K562 (cell line): ENCODE measurements at regions not wholly inside any gene's neighbourhood (a gene's known extent, or its start where the extent isn't known, plus 50 kb on each side); places are given as distances from the start of the nearest gene placed in this dataset.
"Not testable (repeated sequence)": the region's sequence is repeated elsewhere in the genome, so short reads cannot be mapped to it uniquely, and the experiment has no call there.

Experiments used
- ATAC-seq: fragments of 200-7000 bp; cut with Tn5 transposase; 3 replicates; pipeline ENCODE4 v1.9.1; 2020; ENCODE audit warnings: moderate library complexity
- BruUV-seq: library from RNA; stranded (reverse); fragments of 400-500 nt; replicated peaks from 2 replicates; lab custom pipeline; 2021; lab: Mats Ljungman, UMichigan
- CTCF ChIA-PET: fragments of 300-600 bp; formaldehyde crosslinking; extraction: SDS; loops from one replicate; lab custom pipeline; 2021; ENCODE audit warnings: low intra/inter-chr PET ratio; lab: Yijun Ruan, JAX
- POLR2A ChIA-PET: fragments of 300-600, 350-650 bp; sonication (Branson Sonifier 250); formaldehyde crosslinking; extraction: SDS; loops from one replicate; lab custom pipeline; 2021; ENCODE audit warnings: antibody characterized with exemption, inconsistent platforms; lab: Yijun Ruan, JAX
- DNase-seq, 4 experiments: peaks; one replicate each; pipeline versions ENCODE4 v3.0.0 to v3.0.0-alpha.2; 2011 to 2018; ENCODE audit warnings: low spot score in 3 of 4, mixed read lengths in 3 of 4; ENCODE audit errors: extremely low read depth in 1 of 4
- FAIRE-seq: peaks from 2 replicates; lab custom pipeline; 2011; peaks lifted over from hg19 to GRCh38; lab: Jason Lieb, UNC
- H2AFZ ChIP-seq: 2 replicates; pipeline ENCODE4 v1.6.0; 2011; ENCODE audit warnings: low read depth, low read length, control low read depth, inconsistent platforms
- H3K27ac ChIP-seq: fragments of 200-600 bp; 3 replicates; pipeline ENCODE4 v1.8.0; 2011; ENCODE audit warnings: low read depth, mild to moderate bottlenecking, control low read depth, inconsistent platforms, low read length, moderate library complexity, mixed read lengths; ENCODE audit errors: extremely low read depth
- H3K27me3 ChIP-seq, 2 experiments: fragments of 300-600 bp in 1 of 2; 2 replicates in 1 of 2; 3 replicates in 1 of 2; pipeline versions ENCODE4 v1.6.0 to v1.8.0; 2011; ENCODE audit warnings: inconsistent platforms in 2 of 2, low read length in 2 of 2, mild to moderate bottlenecking in 1 of 2, mixed read lengths in 1 of 2, moderate library complexity in 1 of 2; ENCODE audit not compliant: control insufficient read depth in 2 of 2, insufficient read depth in 2 of 2
- H3K36me3 ChIP-seq: fragments of 300-600 bp; 3 replicates; pipeline ENCODE4 v1.8.0; 2011; ENCODE audit warnings: mild to moderate bottlenecking, low read length, inconsistent platforms; ENCODE audit not compliant: control insufficient read depth, insufficient read depth
- H3K4me1 ChIP-seq, 2 experiments: fragments of 200-600 bp in 1 of 2; replicated peaks in 1 of 2; 2 replicates in 1 of 2; 3 replicates in 1 of 2; pipeline versions ENCODE4 v1.5.1 to v1.8.0; 2011; ENCODE audit warnings: inconsistent platforms in 2 of 2, low read length in 2 of 2, mild to moderate bottlenecking in 1 of 2, mixed read lengths in 1 of 2, moderate library complexity in 1 of 2; ENCODE audit not compliant: control insufficient read depth in 2 of 2, insufficient read depth in 2 of 2
- H3K4me2 ChIP-seq: 2 replicates; pipeline ENCODE4 v1.6.1; 2011; ENCODE audit warnings: low read length, control low read depth, inconsistent platforms, mixed read lengths; ENCODE audit not compliant: insufficient read depth
- H3K4me3 ChIP-seq: fragments of 200-600 bp; sonication (generic), shearing (Covaris generic); 2 replicates; pipeline ENCODE4 v1.5.1; 2016; ENCODE audit warnings: control low read depth, inconsistent platforms
- H3K79me2 ChIP-seq: fragments of 200-600 bp; 3 replicates; pipeline ENCODE4 v1.8.0; 2011; ENCODE audit warnings: low read length, inconsistent platforms; ENCODE audit not compliant: control insufficient read depth, insufficient read depth
- H3K9ac ChIP-seq, 2 experiments: 2 replicates each; pipeline versions ENCODE4 v1.6.0 to v1.6.1; 2011; ENCODE audit warnings: low read depth in 2 of 2, low read length in 2 of 2, control low read depth in 1 of 2, inconsistent platforms in 1 of 2, mild to moderate bottlenecking in 1 of 2, mixed read lengths in 1 of 2; ENCODE audit not compliant: insufficient read depth in 1 of 2
- H3K9me1 ChIP-seq: one replicate; pipeline ENCODE4 v1.6.0; 2011; ENCODE audit warnings: inconsistent platforms, mild to moderate bottlenecking, low read length, moderate library complexity; ENCODE audit not compliant: control insufficient read depth, insufficient read depth
- H3K9me3 ChIP-seq: replicated peaks from 2 replicates; pipeline ENCODE4 v1.5.1; 2011; ENCODE audit warnings: low read depth, low read length, inconsistent platforms; ENCODE audit not compliant: control insufficient read depth, insufficient read depth
- H4K20me1 ChIP-seq: replicated peaks from 2 replicates; pipeline ENCODE4 v1.6.1; 2011; ENCODE audit warnings: low read length, inconsistent platforms, mixed read lengths; ENCODE audit not compliant: control insufficient read depth, insufficient read depth
- RAD21 ChIP-seq, 2 experiments: fragments of 250-450 bp in 1 of 2; fragments of 450-650 bp in 1 of 2; sonication (Bioruptor Pico) in 1 of 2; formaldehyde crosslinking in 1 of 2; IDR thresholded peaks in 1 of 2; conservative IDR thresholded peaks in 1 of 2; 2 replicates each; pipeline versions ENCODE4 v1.4.0 to v1.8.0; 2020 to 2022; ENCODE audit warnings: mild to moderate bottlenecking in 2 of 2, moderate library complexity in 1 of 2
- RFX7 ChIP-seq: fragments of 250-450 bp; sonication (Bioruptor Pico); IDR thresholded peaks from 2 replicates; pipeline ENCODE4 v1.5.1; 2021; ENCODE audit warnings: mild to moderate bottlenecking
- WGBS: fragments of 100-300 bp; shearing (Covaris generic); methylation state at CpG from one replicate; pipeline ENCODE4 v1.1.6; 2016; ENCODE audit warnings: low coverage, mixed read lengths; ENCODE audit not compliant: insufficient coverage; ENCODE audit errors: missing lambda C conversion rate; 5-methylcytosine and 5-hydroxymethylcytosine counted together
- in situ Hi-C: fragments of 300-500 bp; cut with MboI; formaldehyde crosslinking; loops from 4 replicates; pipeline ENCODE4 v1.15.0; 2018; ENCODE audit warnings: inconsistent platforms, mixed read lengths
- intact Hi-C: fragments of 100-400 bp; cut with micrococcal nuclease; formaldehyde crosslinking; loops from 2 replicates; pipeline ENCODE4 v1.14.2; 2022
- TF ChIP-seq, protein P1 (sequence below), 3 experiments: IDR thresholded peaks in 2 of 3; conservative IDR thresholded peaks in 1 of 3; 2 replicates each; pipeline ENCODE4 v1.5.1; 2011 to 2012; ENCODE audit warnings: low read length in 3 of 3, mild to moderate bottlenecking in 3 of 3, control low read depth in 2 of 3, improper control_type of control experiment in 1 of 3, inconsistent platforms in 1 of 3, low read depth in 1 of 3, mixed read lengths in 1 of 3, moderate library complexity in 1 of 3; ENCODE audit not compliant: insufficient read depth in 2 of 3

DNA sequence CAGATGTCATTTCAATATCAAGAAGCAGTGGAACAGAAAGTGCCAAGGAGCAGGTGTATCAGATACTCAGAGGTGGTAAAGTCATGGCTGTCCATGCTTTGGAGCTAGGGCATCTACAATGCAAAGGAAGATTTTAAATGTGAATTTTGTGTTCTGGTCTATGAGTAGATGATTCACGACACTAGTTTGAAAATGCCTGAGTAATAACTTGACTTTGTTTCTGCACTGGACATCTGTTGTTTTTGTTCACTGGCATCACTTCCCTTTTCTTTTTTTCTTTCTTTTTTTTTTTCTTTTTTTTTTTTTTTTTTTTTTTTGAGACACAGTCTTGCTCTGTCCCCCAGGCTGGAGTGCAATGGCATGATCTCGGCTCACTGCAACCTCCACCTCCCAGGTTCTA, 460.7 kb upstream of the PAPPA start:
- H3K9me1 ChIP-seq, DNase-seq, H3K4me1 ChIP-seq, CTCF ChIA-PET, H4K20me1 ChIP-seq, BruUV-seq, intact Hi-C loops, H3K27me3 ChIP-seq, H3K27ac ChIP-seq, ATAC-seq, H3K4me2 ChIP-seq, H3K9ac ChIP-seq, H3K9me3 ChIP-seq, FAIRE-seq, H3K79me2 ChIP-seq, H3K36me3 ChIP-seq, H2AFZ ChIP-seq, POLR2A ChIA-PET, H3K4me3 ChIP-seq, in situ Hi-C loops: not testable (repeated sequence)
- 0% methylated on average over 1 of the region's 2 CpGs for WGBS

- TF ChIP-seq RFX7 (CRISPR knock-in tag) (no peak), RAD21 (CRISPR knock-in tag; conservative IDR thresholded peaks at IDR 0.05 in 1 of 2, IDR thresholded peaks at IDR 0.05 in 1 of 2) (0 out of 4 replicates have a peak, but pooled peaks of 1 of the 2 experiments have one; percentile 8)
- TF ChIP-seq, protein P1, sequence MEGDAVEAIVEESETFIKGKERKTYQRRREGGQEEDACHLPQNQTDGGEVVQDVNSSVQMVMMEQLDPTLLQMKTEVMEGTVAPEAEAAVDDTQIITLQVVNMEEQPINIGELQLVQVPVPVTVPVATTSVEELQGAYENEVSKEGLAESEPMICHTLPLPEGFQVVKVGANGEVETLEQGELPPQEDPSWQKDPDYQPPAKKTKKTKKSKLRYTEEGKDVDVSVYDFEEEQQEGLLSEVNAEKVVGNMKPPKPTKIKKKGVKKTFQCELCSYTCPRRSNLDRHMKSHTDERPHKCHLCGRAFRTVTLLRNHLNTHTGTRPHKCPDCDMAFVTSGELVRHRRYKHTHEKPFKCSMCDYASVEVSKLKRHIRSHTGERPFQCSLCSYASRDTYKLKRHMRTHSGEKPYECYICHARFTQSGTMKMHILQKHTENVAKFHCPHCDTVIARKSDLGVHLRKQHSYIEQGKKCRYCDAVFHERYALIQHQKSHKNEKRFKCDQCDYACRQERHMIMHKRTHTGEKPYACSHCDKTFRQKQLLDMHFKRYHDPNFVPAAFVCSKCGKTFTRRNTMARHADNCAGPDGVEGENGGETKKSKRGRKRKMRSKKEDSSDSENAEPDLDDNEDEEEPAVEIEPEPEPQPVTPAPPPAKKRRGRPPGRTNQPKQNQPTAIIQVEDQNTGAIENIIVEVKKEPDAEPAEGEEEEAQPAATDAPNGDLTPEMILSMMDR (IDR thresholded peaks at IDR 0.05 in 2 of 3, conservative IDR thresholded peaks at IDR 0.05 in 1 of 3; ENCODE audit: insufficient read depth in 2 of 3, low read depth in 1 of 3, low read length in 3 of 3) = peak in 1 of 3 experiments; percentile 11; a peak in 1 of 6 replicates
- TF ChIP-seq, all 486 proteins: peak for 2
- intact Hi-C loops (no loop called here), in situ Hi-C loops (no loop called here)
- Histone ChIP-seq H3K79me2 (no peaks in the 10 kb centered on the region), H3K4me1 (no peaks in the 10 kb centered on the region), H2AFZ (no peak overlapping the region), H4K20me1 (no peaks in the 10 kb centered on the region), H3K9me1 (no peaks in the 10 kb centered on the region), H3K4me2 (no peak overlapping the region), H3K9me3 (no peaks in the 10 kb centered on the region), H3K27me3 (no peaks in the 10 kb centered on the region), H3K9ac (no peak overlapping the region), H3K4me3 (no peak overlapping the region), H3K27ac (no peak overlapping the region), H3K36me3 (no peaks in the 10 kb centered on the region)
- DNase-seq (no peak), ATAC-seq (no peak), FAIRE-seq (no peak)
- ChIA-PET POLR2A (no interaction called here), CTCF (no interaction called here)
- BruUV-seq = no TSS peak
- 0% methylated on average over 2 of the region's 2 CpGs for WGBS
Observed at GRCh38 chr9:115694014-115694413, 459.6 kb upstream of the PAPPA start.
